ENCODE measurements at regions not wholly inside any gene's neighbourhood (a gene's known extent, or its start where the extent isn't known, plus 50 kb on each side); places are given as distances from the start of the nearest gene placed in this dataset.

DNA sequence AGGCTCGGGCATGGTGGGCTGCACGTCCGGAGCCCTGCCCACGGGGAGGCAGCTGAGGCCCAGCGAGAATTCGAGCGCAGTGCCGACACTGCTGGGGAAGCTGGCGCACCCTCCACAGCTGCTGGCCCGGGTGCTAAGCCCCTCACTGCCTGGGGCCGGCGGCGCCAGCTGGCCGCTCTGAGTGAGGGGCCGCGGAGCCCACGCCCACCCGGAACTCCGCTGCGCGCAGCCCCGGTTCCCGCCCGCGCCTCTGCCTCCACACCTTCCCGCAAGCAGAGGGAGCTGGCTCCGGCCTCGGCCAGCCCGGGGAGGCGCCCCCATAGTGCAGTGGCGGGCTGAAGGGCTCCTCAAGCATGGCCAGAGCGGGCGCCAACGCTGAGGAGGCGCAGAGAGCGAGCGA is 2080.4 kb downstream of the PCDH9 start:
- TF ChIP-seq, protein P1, sequence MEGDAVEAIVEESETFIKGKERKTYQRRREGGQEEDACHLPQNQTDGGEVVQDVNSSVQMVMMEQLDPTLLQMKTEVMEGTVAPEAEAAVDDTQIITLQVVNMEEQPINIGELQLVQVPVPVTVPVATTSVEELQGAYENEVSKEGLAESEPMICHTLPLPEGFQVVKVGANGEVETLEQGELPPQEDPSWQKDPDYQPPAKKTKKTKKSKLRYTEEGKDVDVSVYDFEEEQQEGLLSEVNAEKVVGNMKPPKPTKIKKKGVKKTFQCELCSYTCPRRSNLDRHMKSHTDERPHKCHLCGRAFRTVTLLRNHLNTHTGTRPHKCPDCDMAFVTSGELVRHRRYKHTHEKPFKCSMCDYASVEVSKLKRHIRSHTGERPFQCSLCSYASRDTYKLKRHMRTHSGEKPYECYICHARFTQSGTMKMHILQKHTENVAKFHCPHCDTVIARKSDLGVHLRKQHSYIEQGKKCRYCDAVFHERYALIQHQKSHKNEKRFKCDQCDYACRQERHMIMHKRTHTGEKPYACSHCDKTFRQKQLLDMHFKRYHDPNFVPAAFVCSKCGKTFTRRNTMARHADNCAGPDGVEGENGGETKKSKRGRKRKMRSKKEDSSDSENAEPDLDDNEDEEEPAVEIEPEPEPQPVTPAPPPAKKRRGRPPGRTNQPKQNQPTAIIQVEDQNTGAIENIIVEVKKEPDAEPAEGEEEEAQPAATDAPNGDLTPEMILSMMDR (IDR thresholded peaks at IDR 0.05; ENCODE audit: insufficient read depth, low read length, poor library complexity, severe bottlenecking): no peak
- no peak for TF ChIP-seq EZH2phosphoT487 (conservative IDR thresholded peaks at IDR 0.05; ENCODE audit: low read length)

Data from SU-DHL-6 (cell line).